Vagina (tissue), 2 donors: ENCODE measurements at regions not wholly inside any gene's neighbourhood (a gene's known extent, or its start where the extent isn't known, plus 50 kb on each side); places are given as distances from the start of the nearest gene placed in this dataset.

Experiments
- POLR2A ChIP-seq, 2 donors: fragments of 450-650 bp; IDR thresholded peaks; one replicate each; pipeline ENCODE4 v1.6.1; 2017; ENCODE audit warnings: antibody characterized with exemption in 2 of 2, mild to moderate bottlenecking in 2 of 2, moderate library complexity in 2 of 2
- TF ChIP-seq, protein P1 (sequence below), 3 experiments: fragments of 450-650 bp in 2 of 3; fragments of 200-600 bp in 1 of 3; sonication (generic) in 1 of 3; IDR thresholded peaks; one replicate each; pipeline ENCODE4 v1.5.1; 2017 to 2019; ENCODE audit warnings: antibody characterized with exemption in 3 of 3, mild to moderate bottlenecking in 2 of 3, moderate library complexity in 2 of 3

DNA sequence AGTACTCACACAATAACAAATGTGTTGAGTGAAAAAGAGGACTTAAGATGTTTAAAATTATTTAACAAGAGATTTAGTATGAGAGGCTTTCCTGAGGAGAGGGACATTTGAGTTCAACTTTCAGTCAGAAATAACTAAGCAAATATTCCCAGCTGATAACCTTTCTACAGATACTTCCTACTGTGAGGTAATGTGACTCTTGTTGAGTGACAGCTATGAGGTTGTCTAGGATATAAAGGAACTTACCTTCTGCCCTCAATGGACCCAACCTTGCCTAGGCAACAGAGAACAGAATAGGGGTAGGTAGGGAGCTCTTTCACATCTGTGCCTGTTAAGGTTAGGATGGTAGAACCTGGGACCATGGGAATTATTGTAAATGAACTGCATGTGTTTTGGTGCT lies 54.7 kb downstream of the GLUD2 start:
- TF ChIP-seq, protein P1, sequence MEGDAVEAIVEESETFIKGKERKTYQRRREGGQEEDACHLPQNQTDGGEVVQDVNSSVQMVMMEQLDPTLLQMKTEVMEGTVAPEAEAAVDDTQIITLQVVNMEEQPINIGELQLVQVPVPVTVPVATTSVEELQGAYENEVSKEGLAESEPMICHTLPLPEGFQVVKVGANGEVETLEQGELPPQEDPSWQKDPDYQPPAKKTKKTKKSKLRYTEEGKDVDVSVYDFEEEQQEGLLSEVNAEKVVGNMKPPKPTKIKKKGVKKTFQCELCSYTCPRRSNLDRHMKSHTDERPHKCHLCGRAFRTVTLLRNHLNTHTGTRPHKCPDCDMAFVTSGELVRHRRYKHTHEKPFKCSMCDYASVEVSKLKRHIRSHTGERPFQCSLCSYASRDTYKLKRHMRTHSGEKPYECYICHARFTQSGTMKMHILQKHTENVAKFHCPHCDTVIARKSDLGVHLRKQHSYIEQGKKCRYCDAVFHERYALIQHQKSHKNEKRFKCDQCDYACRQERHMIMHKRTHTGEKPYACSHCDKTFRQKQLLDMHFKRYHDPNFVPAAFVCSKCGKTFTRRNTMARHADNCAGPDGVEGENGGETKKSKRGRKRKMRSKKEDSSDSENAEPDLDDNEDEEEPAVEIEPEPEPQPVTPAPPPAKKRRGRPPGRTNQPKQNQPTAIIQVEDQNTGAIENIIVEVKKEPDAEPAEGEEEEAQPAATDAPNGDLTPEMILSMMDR (IDR thresholded peaks at IDR 0.05) = no peak
- TF ChIP-seq POLR2A (IDR thresholded peaks at IDR 0.05) = no peak
